Fibroblast of lung (primary cell): ENCODE measurements at regions not wholly inside any gene's neighbourhood (a gene's known extent, or its start where the extent isn't known, plus 50 kb on each side); places are given as distances from the start of the nearest gene placed in this dataset.
A peak's percentile ranks its signal among the peaks of the same experiment; 100 is the strongest.

Experiments
- DNase-seq, 2 donors: peaks; one replicate each; pipeline versions ENCODE4 v3.0.0 to v3.0.0-alpha.2; 2010; ENCODE audit warnings: low read depth in 2 of 2
- H2AFZ ChIP-seq: 2 replicates; pipeline ENCODE4 v1.5.1; 2012; ENCODE audit warnings: low read length, control low read depth, inconsistent platforms
- H3K27ac ChIP-seq: 2 replicates; pipeline ENCODE4 v1.5.1; 2011; ENCODE audit warnings: low read length, control low read depth; ENCODE audit not compliant: insufficient read depth
- H3K27me3 ChIP-seq: 2 replicates; pipeline ENCODE4 v1.5.1; 2011; ENCODE audit warnings: mild to moderate bottlenecking, low read length; ENCODE audit not compliant: control insufficient read depth, insufficient read depth
- H3K36me3 ChIP-seq: 2 replicates; pipeline ENCODE4 v1.5.1; 2011; ENCODE audit warnings: low read length; ENCODE audit not compliant: control insufficient read depth, insufficient read depth
- H3K4me1 ChIP-seq: 2 replicates; pipeline ENCODE4 v1.5.1; 2011; ENCODE audit warnings: low read length; ENCODE audit not compliant: control insufficient read depth, insufficient read depth; ENCODE audit errors: extremely low read depth
- H3K4me2 ChIP-seq: 2 replicates; pipeline ENCODE4 v1.5.1; 2011; ENCODE audit warnings: low read length, control low read depth; ENCODE audit not compliant: insufficient read depth; ENCODE audit errors: extremely low read depth
- H3K4me3 ChIP-seq, 4 experiments: fragments of 200-600 bp in 1 of 4; sonication (generic) in 1 of 4; replicated peaks in 1 of 4; 2 replicates each; pipeline ENCODE4 v1.5.1; 2011 to 2016; ENCODE audit warnings: low read length in 4 of 4, low read depth in 3 of 4, mild to moderate bottlenecking in 3 of 4, control low read depth in 2 of 4, inconsistent platforms in 1 of 4, mixed read lengths in 1 of 4; ENCODE audit not compliant: insufficient read depth in 1 of 4; ENCODE audit errors: control extremely low read depth in 1 of 4
- H3K79me2 ChIP-seq: 2 replicates; pipeline ENCODE4 v1.5.1; 2012; ENCODE audit warnings: mild to moderate bottlenecking, low read length, inconsistent platforms; ENCODE audit not compliant: control insufficient read depth, insufficient read depth
- H3K9ac ChIP-seq: 2 replicates; pipeline ENCODE4 v1.5.1; 2011; ENCODE audit warnings: mild to moderate bottlenecking, low read length, control low read depth; ENCODE audit not compliant: insufficient read depth
- H3K9me3 ChIP-seq: 2 replicates; pipeline ENCODE4 v1.5.1; 2012; ENCODE audit warnings: low read depth, low read length; ENCODE audit not compliant: control insufficient read depth, insufficient read depth
- H4K20me1 ChIP-seq: 2 replicates; pipeline ENCODE4 v1.5.1; 2011; ENCODE audit warnings: low read length; ENCODE audit not compliant: control insufficient read depth, insufficient read depth; ENCODE audit errors: extremely low read depth
- EZH2 ChIP-seq: IDR thresholded peaks from 2 replicates; pipeline ENCODE4 v1.5.1; 2012; ENCODE audit warnings: low read length, control low read depth, mild to moderate bottlenecking; ENCODE audit errors: missing control alignments
- TF ChIP-seq, protein P1 (sequence below), 2 donors: IDR thresholded peaks in 1 of 2; conservative IDR thresholded peaks in 1 of 2; 1 replicate in 1 of 2; 2 replicates in 1 of 2; pipeline ENCODE4 v1.5.1; 2011 to 2012; ENCODE audit warnings: low read length in 2 of 2, control low read depth in 1 of 2, inconsistent platforms in 1 of 2, low read depth in 1 of 2, mild to moderate bottlenecking in 1 of 2

DNA sequence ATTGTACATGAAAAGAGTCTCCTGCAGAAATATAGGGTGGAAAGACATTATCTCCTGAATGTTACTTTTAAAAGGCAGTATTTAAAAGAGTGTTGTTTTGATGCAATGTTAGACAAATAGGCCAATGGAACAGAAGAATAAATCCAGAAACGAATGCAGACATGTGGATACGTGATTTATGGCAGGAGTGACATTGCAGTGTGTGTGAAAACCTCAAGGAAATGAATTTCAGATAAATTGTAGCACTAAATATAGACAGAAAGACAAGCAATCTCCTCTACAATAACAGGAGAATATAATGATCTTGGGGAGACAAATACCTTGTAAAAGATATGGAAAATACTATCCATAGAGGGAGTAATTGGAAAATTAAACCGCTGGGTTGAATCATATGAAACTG is 387.8 kb upstream of the CHRM3 start:
- Histone ChIP-seq H3K4me1 (no peaks in the 10 kb centered on the region), H3K79me2 (no peaks in the 10 kb centered on the region), H3K27me3 (no peaks in the 10 kb centered on the region), H3K9me3 (no peaks in the 10 kb centered on the region), H3K9ac (no peak overlapping the region), H3K4me3 (no peak overlapping the region), H3K36me3 (no peaks in the 10 kb centered on the region), H4K20me1 (no peaks in the 10 kb centered on the region), H3K4me2 (no peak overlapping the region), H3K27ac (no peak overlapping the region), H2AFZ (no peak overlapping the region)
- no peak for DNase-seq
- TF ChIP-seq EZH2, result no peak
- TF ChIP-seq, protein P1, sequence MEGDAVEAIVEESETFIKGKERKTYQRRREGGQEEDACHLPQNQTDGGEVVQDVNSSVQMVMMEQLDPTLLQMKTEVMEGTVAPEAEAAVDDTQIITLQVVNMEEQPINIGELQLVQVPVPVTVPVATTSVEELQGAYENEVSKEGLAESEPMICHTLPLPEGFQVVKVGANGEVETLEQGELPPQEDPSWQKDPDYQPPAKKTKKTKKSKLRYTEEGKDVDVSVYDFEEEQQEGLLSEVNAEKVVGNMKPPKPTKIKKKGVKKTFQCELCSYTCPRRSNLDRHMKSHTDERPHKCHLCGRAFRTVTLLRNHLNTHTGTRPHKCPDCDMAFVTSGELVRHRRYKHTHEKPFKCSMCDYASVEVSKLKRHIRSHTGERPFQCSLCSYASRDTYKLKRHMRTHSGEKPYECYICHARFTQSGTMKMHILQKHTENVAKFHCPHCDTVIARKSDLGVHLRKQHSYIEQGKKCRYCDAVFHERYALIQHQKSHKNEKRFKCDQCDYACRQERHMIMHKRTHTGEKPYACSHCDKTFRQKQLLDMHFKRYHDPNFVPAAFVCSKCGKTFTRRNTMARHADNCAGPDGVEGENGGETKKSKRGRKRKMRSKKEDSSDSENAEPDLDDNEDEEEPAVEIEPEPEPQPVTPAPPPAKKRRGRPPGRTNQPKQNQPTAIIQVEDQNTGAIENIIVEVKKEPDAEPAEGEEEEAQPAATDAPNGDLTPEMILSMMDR (conservative IDR thresholded peaks at IDR 0.05 in 1 of 2, IDR thresholded peaks at IDR 0.05 in 1 of 2; ENCODE audit: low read depth in 1 of 2, low read length in 2 of 2), result no peak

DNA sequence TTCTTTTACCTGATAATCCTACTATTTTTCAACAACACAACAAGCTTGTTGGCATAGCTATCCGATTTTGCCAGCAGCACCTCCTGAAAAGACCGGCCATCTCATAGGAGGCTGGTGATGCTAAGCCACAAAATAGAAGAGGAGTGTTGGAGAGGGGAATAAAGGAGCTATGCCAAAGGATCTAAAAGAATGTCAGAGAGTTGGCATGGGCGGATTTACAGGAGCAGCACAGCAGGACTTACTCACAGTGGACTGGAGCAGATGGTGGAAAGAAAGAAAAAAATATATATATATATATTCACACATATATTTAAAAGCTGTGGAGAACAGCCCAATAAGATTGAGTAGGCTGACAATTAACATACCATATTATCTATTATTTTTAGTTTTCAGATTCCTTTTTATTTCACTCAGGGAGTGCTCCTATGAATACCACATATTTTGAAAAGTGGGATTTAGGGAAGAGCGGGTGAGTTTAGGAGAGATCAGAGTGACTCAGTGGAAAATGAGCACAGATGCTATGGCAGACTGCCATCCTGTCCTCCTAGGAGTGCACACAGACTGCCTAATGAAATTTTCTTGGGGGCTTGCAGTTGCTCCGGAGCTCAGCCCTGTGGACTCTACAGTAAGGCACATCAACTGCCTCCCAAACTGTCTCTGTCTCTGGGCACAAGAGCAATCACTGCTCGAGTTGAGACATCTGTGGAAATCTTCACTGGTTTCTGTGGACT is 394.4 kb upstream of the CHRM3 start:
- H3K4me1 ChIP-seq, result no peaks in the 10 kb centered on the region
- no peak for TF ChIP-seq EZH2
- TF ChIP-seq, protein P1 (conservative IDR thresholded peaks at IDR 0.05 in 1 of 2, IDR thresholded peaks at IDR 0.05 in 1 of 2; ENCODE audit: low read depth in 1 of 2, low read length in 2 of 2), result no peak
- H3K4me3 ChIP-seq, result no peak overlapping the region
- no peaks in the 10 kb centered on the region for H3K36me3 ChIP-seq
- no peak overlapping the region for H3K9ac ChIP-seq
- H2AFZ ChIP-seq, result no peak overlapping the region
- no peaks in the 10 kb centered on the region for H3K27me3 ChIP-seq
- no peaks in the 10 kb centered on the region for H3K9me3 ChIP-seq
- no peak overlapping the region for H3K4me2 ChIP-seq
- H4K20me1 ChIP-seq, result no peaks in the 10 kb centered on the region
- H3K27ac ChIP-seq, result no peak overlapping the region
- peak in 1 of 2 donors; percentile 71 for DNase-seq
- no peaks in the 10 kb centered on the region for H3K79me2 ChIP-seq

DNA sequence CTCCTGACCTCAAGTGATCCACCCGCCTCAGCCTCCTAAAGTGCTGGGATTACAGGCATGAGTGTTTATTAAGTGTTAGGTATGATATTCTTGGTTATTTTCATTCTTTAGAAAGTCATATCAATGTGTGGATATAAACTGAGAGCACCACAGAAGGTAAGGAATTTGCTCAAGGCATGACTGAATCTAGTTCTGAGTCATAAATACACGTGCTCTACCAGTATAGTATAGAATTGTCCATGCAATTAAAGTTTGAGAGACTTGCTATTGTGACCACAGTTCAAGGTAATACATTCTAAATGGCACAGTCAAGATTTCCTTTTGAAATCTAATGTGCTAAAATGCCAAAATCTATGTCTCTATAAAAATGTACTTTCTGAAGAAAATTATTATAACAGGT is 401.1 kb upstream of the CHRM3 start:
- H2AFZ ChIP-seq, result no peak overlapping the region
- no peak for TF ChIP-seq EZH2
- TF ChIP-seq, protein P1 (conservative IDR thresholded peaks at IDR 0.05 in 1 of 2, IDR thresholded peaks at IDR 0.05 in 1 of 2; ENCODE audit: low read depth in 1 of 2, low read length in 2 of 2), result no peak
- no peaks in the 10 kb centered on the region for H3K79me2 ChIP-seq
- no peak overlapping the region for H3K4me2 ChIP-seq
- no peak overlapping the region for H3K4me3 ChIP-seq
- H3K36me3 ChIP-seq, result no peaks in the 10 kb centered on the region
- no peaks in the 10 kb centered on the region for H3K27me3 ChIP-seq
- no peaks in the 10 kb centered on the region for H4K20me1 ChIP-seq
- H3K9me3 ChIP-seq, result no peaks in the 10 kb centered on the region
- H3K4me1 ChIP-seq, result no peaks in the 10 kb centered on the region
- DNase-seq, result no peak
- H3K27ac ChIP-seq, result no peak overlapping the region
- H3K9ac ChIP-seq, result no peak overlapping the region
